ENCODE measurements at regions not wholly inside any gene's neighbourhood (a gene's known extent, or its start where the extent isn't known, plus 50 kb on each side); places are given as distances from the start of the nearest gene placed in this dataset.
"Not testable (repeated sequence)": the region's sequence is repeated elsewhere in the genome, so short reads cannot be mapped to it uniquely, and the experiment has no call there.

GRCh38 chr1:68677684-68678351, 180.9 kb upstream of the DEPDC1 start:
- no peak for DNase-seq

DNA sequence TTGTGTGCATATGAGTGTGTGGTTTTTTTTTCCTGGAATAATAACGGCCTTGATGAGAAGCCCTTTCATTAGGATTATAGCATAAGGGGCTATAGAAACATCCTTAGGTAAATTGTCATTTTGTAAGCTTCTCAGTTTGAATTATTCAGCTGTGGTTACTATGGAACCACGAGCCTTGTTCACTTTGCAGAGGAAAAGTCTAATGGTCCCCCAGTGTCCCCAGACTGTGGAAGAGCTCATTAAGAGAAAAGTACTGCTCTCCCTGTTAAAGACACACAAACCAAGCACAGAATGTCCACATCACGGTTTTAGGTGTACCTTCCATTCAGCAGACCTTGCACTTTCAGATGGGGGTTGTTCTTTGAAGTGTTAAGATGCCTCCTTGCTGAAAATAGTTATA, 199.3 kb upstream of the DEPDC1 start:
- no peak for DNase-seq

DNA sequence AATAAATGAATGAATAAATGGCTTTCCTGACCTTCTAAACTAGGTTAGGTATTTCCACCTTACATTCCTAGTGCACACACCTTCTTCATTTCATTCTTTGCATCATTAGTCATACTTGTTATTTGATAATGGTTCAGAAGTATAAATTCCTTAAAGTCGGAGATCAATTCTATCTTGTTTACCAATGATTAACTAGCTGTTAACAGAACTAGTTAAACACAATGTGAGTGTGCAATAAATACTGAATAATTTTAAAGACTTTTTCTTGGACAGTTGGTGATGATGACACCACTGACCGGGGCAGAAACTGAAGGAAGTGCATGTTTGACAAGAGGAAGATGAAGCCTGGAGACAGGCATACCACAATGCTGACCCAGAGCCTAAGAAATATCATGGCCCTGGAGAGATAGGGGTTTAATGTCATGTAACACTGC, 207.1 kb upstream of the DEPDC1 start:
- no peak for DNase-seq

DNA sequence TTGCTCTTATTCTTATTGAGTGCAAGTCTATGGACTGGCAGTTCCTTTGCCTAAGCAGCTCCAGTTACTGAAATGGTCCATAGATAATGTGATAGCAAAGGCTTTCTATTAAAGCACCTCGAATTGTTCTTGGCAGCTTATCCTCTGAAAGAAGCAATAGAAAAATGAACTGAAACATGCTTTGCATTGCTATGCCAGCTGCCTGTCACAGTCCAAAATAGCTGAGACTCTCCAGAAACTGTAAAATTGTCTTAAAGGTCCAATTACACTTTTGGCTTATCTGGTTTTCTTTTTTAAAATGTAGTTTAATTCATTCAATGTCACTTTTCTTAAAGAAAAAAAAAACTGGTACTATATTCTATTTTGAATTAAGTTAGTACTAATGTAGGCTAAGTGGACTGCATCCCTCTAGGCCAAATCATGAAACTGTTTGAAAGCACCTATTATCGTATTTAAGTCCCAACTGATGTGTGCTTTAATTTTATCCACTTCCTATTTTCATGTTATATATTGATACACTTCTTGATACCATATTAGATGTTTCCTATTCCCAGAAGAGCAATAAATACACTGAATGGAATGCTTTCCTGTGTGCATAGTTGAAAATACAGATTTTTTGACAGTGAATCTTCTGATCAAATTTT, 208.0 kb upstream of the DEPDC1 start:
- DNase-seq, result no peak

GRCh38 chr1:68705466-68705865, 208.6 kb upstream of the DEPDC1 start:
- DNase-seq, result no peak

GRCh38 chr1:68706639-68707317, 209.9 kb upstream of the DEPDC1 start:
- DNase-seq, result no peak

- no peak for DNase-seq
Observed at GRCh38 chr1:68717330-68717729, 220.4 kb upstream of the DEPDC1 start.

DNA sequence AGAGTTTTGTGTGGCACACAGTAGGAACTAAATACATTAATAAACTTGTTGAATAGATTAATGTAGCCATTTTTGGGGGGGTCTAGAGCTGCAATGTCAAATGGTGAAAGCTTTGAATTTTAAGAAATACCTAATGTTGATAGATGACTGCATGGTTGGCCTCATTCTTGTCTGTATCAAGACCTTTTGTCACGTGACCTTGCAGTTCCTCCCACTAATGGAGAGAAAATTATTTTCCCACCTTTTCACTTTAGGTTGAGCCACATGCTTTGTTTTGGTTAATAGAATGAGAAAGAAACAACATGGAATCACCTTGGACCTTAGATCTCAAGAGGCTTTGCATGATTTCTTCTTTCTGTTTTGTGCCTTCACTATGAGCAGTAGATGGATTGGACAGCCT, 223.6 kb upstream of the DEPDC1 start:
- DNase-seq, result no peak

GRCh38 chr1:68723791-68724190, 226.9 kb upstream of the DEPDC1 start:
- DNase-seq, result no peak

- DNase-seq, result no peak
Observed at GRCh38 chr1:68725001-68725752, 228.3 kb upstream of the DEPDC1 start.

GRCh38 chr1:68739486-68739885, 242.6 kb upstream of the DEPDC1 start:
- DNase-seq, result not testable (repeated sequence)

GRCh38 chr1:68745011-68745410, 248.1 kb upstream of the DEPDC1 start:
- no peak for DNase-seq

DNA sequence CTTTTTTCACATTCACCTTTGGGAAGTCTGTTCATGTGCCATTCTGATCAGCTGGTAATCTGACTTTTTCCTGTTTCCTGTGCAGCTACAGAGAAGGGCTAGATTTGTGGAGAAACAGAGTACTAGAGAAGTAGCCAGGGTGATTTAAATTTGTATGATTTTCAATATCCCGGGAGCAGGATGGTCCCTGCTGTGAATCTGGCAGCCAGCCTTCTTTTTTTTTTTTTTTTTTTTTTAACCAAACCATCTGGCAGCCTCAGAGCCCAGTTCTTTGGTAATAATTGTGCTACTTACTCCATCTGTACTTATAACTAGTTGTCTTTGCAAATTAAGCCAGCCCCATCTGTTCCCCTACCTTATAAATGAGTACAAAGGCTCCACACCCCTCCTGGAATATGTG, 248.6 kb upstream of the DEPDC1 start:
- DNase-seq, result no peak

- no peak for DNase-seq
Observed at GRCh38 chr1:68746378-68746777, 249.5 kb upstream of the DEPDC1 start.

DNA sequence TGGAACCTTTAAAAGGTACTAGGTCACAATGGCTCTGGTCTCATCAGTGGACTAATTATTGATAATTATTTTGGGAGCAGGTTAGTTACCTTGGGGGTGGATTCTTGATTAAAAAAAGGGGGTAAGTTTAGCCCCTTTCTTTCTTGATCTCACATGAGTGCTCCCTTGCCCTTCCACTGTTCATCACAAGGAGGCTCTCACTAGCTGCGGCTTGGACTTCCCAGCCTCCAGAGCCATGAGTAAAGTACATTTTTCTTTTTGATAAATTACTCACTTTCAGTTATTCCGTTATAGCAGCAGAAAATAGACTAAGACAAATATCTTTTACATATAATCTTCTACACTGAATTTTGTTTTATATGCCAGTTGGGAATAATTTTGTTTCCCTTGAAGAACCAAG, 254.8 kb upstream of the DEPDC1 start:
- no peak for DNase-seq

DNA sequence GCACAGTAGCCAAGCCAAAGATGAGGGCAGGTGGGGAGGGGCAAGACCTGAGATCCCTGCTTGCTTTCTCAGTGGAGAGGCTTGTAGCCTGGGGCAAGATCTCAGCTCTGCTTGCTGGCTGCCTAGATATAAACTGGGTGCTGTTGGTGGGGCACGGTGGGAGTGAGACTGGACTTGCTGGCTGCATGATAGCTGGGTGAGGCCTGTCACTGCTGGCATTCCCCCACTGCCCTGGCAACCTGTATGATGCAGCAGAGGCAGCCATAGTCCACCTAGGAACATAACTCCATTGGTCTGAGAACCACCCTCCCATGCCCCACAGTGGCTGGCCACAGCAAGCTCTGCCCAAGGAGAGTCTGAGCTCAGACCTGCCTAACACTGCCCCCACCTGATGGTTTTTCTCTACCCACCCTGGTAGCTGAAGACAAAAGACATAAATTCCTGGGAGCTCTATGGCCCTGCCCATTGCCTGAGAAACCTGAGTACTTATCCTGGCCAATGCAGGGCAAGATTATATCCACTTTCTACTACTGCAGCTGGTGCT, 261.9 kb upstream of the DEPDC1 start:
- DNase-seq, result no peak

GRCh38 chr1:68767941-68768340, 271.1 kb upstream of the DEPDC1 start:
- no peak for DNase-seq

DNA sequence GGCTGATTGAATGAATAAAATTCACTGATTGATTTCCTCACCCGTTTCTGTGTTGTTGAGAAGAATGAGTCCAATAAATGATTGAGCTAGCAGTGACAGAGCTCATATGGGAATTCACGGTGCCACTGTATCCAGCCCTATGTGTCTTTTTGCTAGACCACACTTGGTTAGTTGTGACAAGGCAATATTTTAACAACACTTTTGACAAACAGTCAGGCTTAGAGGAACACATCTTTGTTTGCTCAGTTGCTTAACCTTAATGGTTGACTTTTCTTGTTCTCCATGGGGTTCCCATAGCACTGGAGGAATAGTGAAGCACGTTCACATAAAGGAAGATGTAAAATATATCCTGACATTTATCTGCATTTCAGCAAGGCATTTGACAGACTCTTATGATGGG, 273.9 kb upstream of the DEPDC1 start:
- DNase-seq, result no peak

DNA sequence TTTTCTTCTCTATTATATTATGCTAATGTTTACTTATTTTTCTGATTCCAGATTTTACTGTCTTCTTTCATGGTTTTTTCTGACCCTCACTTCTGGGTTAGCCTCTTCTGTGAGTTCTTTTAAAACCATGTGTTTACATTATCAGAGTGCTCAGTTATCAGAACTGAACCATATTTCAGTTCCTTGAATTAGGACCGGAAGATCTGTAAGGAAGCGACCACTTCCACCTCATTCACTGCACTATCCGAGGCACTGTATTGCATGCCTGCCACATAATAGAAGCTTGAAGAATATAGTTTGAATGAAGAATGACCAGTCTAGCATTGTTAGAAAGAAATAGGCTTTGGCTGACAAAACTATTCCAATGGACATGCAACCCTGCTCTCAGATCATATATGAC, 281.0 kb upstream of the DEPDC1 start:
- DNase-seq, result no peak

- DNase-seq, result not testable (repeated sequence)
Observed at GRCh38 chr1:68779841-68780240, 283.0 kb upstream of the DEPDC1 start.

GRCh38 chr1:68780919-68781318, 284.0 kb upstream of the DEPDC1 start:
- DNase-seq, result no peak

GRCh38 chr1:68782890-68783289, 286.0 kb upstream of the DEPDC1 start:
- DNase-seq, result no peak

GRCh38 chr1:68785328-68785727, 288.4 kb upstream of the DEPDC1 start:
- no peak for DNase-seq
